GM13977 (cell line): ENCODE measurements at regions not wholly inside any gene's neighbourhood (a gene's known extent, or its start where the extent isn't known, plus 50 kb on each side); places are given as distances from the start of the nearest gene placed in this dataset.

ENCODE experiments used
- DNase-seq: peaks from one replicate; pipeline ENCODE4 v3.0.0; 2012; ENCODE audit warnings: low spot score
- in situ Hi-C: fragments of 300-500 bp; cut with MboI; formaldehyde crosslinking; loops from one replicate; pipeline ENCODE4 v1.12.0; 2022; ENCODE audit warnings: low sequenced_read_pairs, low pct_unique_long_range_greater_than_20kb, mixed read lengths, inconsistent platforms; ENCODE audit not compliant: unreplicated experiment
- TF ChIP-seq, protein P1 (sequence below): IDR thresholded peaks from 2 replicates; pipeline ENCODE4 v1.5.1; 2012; ENCODE audit warnings: mild to moderate bottlenecking, control low read depth; ENCODE audit not compliant: insufficient read depth; ENCODE audit errors: extremely low read depth, missing control alignments

DNA sequence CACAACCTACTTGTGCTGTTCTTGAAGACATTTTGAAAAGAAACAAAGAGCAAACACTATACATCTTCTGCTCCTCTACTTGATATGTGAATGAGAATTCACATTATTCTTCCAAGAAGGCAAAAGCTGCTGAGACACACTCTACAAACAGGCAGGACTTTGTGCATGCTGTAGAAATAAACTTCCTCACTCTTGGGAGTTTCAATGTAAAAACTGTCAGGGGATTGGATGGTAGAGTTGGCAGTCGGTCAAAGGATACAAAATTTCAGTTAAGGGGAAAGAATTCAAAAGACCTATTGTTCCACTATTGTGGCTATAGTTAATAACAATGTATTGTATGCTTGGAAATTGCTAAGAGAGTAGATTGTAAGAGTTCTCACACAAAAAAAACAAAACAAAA is 196.3 kb downstream of the MC4R start:
- no peak for DNase-seq
- TF ChIP-seq, protein P1, sequence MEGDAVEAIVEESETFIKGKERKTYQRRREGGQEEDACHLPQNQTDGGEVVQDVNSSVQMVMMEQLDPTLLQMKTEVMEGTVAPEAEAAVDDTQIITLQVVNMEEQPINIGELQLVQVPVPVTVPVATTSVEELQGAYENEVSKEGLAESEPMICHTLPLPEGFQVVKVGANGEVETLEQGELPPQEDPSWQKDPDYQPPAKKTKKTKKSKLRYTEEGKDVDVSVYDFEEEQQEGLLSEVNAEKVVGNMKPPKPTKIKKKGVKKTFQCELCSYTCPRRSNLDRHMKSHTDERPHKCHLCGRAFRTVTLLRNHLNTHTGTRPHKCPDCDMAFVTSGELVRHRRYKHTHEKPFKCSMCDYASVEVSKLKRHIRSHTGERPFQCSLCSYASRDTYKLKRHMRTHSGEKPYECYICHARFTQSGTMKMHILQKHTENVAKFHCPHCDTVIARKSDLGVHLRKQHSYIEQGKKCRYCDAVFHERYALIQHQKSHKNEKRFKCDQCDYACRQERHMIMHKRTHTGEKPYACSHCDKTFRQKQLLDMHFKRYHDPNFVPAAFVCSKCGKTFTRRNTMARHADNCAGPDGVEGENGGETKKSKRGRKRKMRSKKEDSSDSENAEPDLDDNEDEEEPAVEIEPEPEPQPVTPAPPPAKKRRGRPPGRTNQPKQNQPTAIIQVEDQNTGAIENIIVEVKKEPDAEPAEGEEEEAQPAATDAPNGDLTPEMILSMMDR, result no peak
- in situ Hi-C loops, result no loop called here

DNA sequence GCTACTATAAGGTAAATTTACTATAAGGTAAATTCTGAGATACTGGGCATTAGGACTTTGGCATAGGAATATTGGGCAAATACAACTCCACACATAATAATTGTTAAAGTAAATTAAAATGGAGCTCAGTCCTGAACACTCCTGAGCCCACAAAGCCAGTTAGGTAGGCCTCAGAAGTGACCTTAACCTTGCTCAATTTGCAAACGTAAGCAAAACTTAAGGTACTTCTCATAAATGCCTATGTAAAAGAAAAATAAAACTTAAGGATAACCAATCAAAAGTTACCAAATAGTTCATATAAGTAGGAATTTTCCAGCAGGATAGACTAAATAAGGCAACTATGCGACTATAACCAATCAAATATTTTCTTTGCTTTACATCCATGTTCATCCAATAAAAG is 197.7 kb downstream of the MC4R start:
- TF ChIP-seq, protein P1, result no peak
- in situ Hi-C loops, result no loop called here
- no peak for DNase-seq

DNA sequence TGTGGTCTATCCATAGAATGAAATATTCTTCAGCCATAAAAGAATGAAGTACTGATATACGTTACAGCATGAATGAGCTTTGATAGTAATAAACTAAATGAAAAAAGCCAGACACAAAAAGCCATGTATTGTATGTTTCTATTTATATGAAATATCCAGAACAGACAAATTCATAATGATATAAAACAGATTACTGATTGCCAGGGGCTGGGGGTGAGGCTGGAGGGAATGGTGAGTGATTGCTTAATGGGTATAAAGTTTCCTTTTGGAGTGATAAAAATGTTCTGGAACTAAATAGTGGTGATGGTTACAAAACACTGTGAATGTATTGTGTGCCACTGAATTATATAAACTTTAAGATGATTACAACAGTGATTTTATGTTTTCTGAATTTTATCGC is 200.5 kb downstream of the MC4R start:
- in situ Hi-C loops, result no loop called here
- TF ChIP-seq, protein P1, result no peak
- no peak for DNase-seq

DNA sequence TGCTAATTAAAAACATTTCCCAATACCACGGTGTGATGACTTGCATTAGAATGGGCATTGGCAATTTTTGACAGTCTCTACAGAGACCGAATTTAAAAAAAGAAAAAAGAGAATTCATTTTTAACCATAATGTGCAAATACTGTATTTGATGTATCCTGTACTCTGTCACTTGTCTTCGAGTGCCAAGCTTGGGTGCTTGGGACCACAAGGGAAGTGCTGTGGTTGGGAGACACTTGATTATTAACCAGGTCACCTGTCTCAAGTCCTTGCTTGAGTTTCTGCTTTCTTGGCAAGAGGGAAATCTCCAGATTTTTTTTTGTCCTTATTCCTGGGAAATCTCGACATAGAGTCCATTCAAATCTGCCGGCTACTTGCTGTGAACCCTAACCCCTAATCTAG is 209.0 kb downstream of the MC4R start:
- in situ Hi-C loops, result no loop called here
- TF ChIP-seq, protein P1, result no peak
- no peak for DNase-seq

DNA sequence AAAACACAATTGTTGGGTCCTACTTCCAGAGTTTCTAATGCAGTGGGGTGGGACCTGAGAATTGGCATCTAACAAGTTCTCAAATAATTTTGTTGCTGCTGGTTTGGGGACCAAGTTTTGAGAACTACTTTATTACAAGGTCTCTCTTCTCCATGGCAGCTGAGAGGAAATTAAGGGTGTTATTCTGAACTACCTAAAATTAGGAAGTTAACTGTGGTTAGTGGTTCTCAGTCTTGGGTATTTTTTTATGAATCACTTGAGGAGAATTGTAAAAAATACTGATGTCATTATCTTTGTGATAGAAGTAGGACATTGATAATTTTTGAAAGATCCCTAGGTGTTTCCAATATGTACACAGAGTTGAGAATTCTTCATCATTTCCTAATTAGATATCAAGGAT is 210.2 kb downstream of the MC4R start:
- TF ChIP-seq, protein P1, result no peak
- no peak for DNase-seq
- in situ Hi-C loops, result no loop called here

DNA sequence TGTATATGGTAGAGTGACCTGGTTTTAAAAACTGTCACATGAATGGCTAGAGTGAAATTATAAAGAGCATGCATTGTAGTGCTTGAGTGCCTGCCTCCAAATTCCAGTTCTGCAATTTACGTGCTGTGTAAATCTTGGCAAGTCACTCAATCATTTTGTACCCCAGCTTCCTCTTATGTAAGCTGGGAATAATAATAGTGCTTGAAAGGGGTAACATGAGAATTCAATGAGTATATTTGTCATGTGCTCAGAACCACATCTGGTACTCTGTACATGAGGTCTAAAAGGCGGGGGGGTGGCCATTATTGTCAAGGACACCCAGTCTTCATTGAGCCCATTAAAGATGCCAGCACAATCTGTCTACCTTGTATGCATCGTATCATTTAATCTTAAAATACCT is 214.8 kb downstream of the MC4R start:
- no peak for DNase-seq
- TF ChIP-seq, protein P1, result no peak
- in situ Hi-C loops, result no loop called here

DNA sequence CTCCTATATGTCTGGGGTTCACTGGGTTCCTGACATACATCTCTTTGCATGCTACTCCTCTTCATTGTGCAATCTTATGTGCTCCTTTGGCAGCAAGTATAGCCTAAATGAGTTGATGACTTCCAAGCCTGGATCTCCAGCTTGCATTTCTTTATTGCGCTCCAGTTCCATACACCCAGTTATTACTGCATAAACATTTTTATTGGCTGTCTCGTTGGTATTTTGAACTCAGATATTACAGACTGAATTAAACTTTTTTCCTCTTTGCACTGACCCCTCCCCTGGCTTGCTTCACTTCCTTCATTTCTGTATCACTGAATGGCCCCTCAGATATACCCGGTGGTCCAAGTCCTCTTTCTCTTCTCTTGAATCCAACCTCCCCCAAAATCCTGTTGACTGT is 219.2 kb downstream of the MC4R start:
- in situ Hi-C loops, result no loop called here
- TF ChIP-seq, protein P1, result no peak
- no peak for DNase-seq
